ENCODE measurements at regions not wholly inside any gene's neighbourhood (a gene's known extent, or its start where the extent isn't known, plus 50 kb on each side); places are given as distances from the start of the nearest gene placed in this dataset.
"Not testable (repeated sequence)": the region's sequence is repeated elsewhere in the genome, so short reads cannot be mapped to it uniquely, and the experiment has no call there.

GRCh38 chr7:42561797-42562196 lies 324.8 kb upstream of the GLI3 start:
- Mint-ChIP-seq H3K36me3 (peaks cover 5% of the 10 kb centered on the region), H3K4me1 (ENCODE audit: unreplicated experiment) (no peaks in the 10 kb centered on the region), H3K27me3 (no peaks in the 10 kb centered on the region), H3K4me3 (no peak overlapping the region), H3K9me3 (peaks cover 13% of the 10 kb centered on the region), H3K27ac (no peak overlapping the region)
- DNase-seq (ENCODE audit: extremely low spot score, unreplicated experiment) = no peak
- no peak for TF ChIP-seq CTCF (conservative IDR thresholded peaks at IDR 0.05)

- DNase-seq (ENCODE audit: extremely low spot score, unreplicated experiment) = no peak
- Mint-ChIP-seq H3K9me3 (peaks cover 13% of the 10 kb centered on the region), H3K36me3 (peaks cover 5% of the 10 kb centered on the region)
Observed at GRCh38 chr7:42560866-42561265, 323.9 kb upstream of the GLI3 start.

GRCh38 chr7:42554932-42555331 lies 317.9 kb upstream of the GLI3 start:
- H3K9me3 Mint-ChIP-seq = peaks cover 17% of the 10 kb centered on the region
- not testable (repeated sequence) for H3K4me1 Mint-ChIP-seq (ENCODE audit: unreplicated experiment); H3K4me3 Mint-ChIP-seq; H3K36me3 Mint-ChIP-seq; H3K27ac Mint-ChIP-seq; DNase-seq (ENCODE audit: extremely low spot score, unreplicated experiment); H3K27me3 Mint-ChIP-seq

More at GRCh38 chr7:42560866-42561265, 323.9 kb upstream of the GLI3 start:
- Mint-ChIP-seq H3K4me1 (ENCODE audit: unreplicated experiment) (no peaks in the 10 kb centered on the region), H3K27ac (no peak overlapping the region), H3K27me3 (no peaks in the 10 kb centered on the region), H3K4me3 (no peak overlapping the region)
- no peak for TF ChIP-seq CTCF (conservative IDR thresholded peaks at IDR 0.05)

GRCh38 chr7:42552227-42552626 lies 315.2 kb upstream of the GLI3 start:
- Mint-ChIP-seq H3K27ac (no peak overlapping the region), H3K36me3 (peaks cover 3% of the 10 kb centered on the region), H3K4me3 (no peak overlapping the region), H3K9me3 (peaks cover 16% of the 10 kb centered on the region), H3K27me3 (no peaks in the 10 kb centered on the region), H3K4me1 (ENCODE audit: unreplicated experiment) (no peaks in the 10 kb centered on the region)
- DNase-seq (ENCODE audit: extremely low spot score, unreplicated experiment) = no peak
- TF ChIP-seq CTCF (conservative IDR thresholded peaks at IDR 0.05) = no peak

GRCh38 chr7:42550706-42551470 lies 313.9 kb upstream of the GLI3 start:
- H3K27me3 Mint-ChIP-seq = no peaks in the 10 kb centered on the region
- H3K4me1 Mint-ChIP-seq (ENCODE audit: unreplicated experiment) = no peaks in the 10 kb centered on the region
- TF ChIP-seq CTCF (conservative IDR thresholded peaks at IDR 0.05) = no peak
- H3K27ac Mint-ChIP-seq = no peak overlapping the region
- no peak for DNase-seq (ENCODE audit: extremely low spot score, unreplicated experiment)
- H3K9me3 Mint-ChIP-seq = peaks cover 26% of the 10 kb centered on the region
- H3K36me3 Mint-ChIP-seq = peaks cover 3% of the 10 kb centered on the region
- no peak overlapping the region for H3K4me3 Mint-ChIP-seq

- peaks cover 3% of the 10 kb centered on the region for H3K36me3 Mint-ChIP-seq
- H3K27me3 Mint-ChIP-seq = no peaks in the 10 kb centered on the region
- TF ChIP-seq CTCF (conservative IDR thresholded peaks at IDR 0.05) = no peak
- H3K4me3 Mint-ChIP-seq = no peak overlapping the region
- no peaks in the 10 kb centered on the region for H3K4me1 Mint-ChIP-seq (ENCODE audit: unreplicated experiment)
- H3K27ac Mint-ChIP-seq = no peak overlapping the region
- H3K9me3 Mint-ChIP-seq = peaks cover 26% of the 10 kb centered on the region
- no peak for DNase-seq (ENCODE audit: extremely low spot score, unreplicated experiment)
Observed at GRCh38 chr7:42549866-42550485, 313.0 kb upstream of the GLI3 start.
